Skeletal muscle tissue (tissue), 3 donors: ENCODE measurements at regions not wholly inside any gene's neighbourhood (a gene's known extent, or its start where the extent isn't known, plus 50 kb on each side); places are given as distances from the start of the nearest gene placed in this dataset.

Experiments
- H3K27ac ChIP-seq: one replicate; pipeline ENCODE4 v1.7.0; 2013; ENCODE audit warnings: mild to moderate bottlenecking, low read depth, low read length, inconsistent platforms
- H3K27me3 ChIP-seq, 3 donors: one replicate each; pipeline ENCODE4 v1.7.0; 2013; ENCODE audit warnings: low read length in 3 of 3; ENCODE audit not compliant: control insufficient read depth in 3 of 3, insufficient read depth in 3 of 3
- H3K36me3 ChIP-seq, 3 donors: one replicate each; pipeline ENCODE4 v1.7.0; 2013; ENCODE audit warnings: low read length in 3 of 3; ENCODE audit not compliant: control insufficient read depth in 3 of 3, insufficient read depth in 3 of 3
- H3K4me1 ChIP-seq, 3 donors: one replicate each; pipeline ENCODE4 v1.7.0; 2013; ENCODE audit warnings: low read length in 3 of 3, mild to moderate bottlenecking in 3 of 3; ENCODE audit not compliant: control insufficient read depth in 3 of 3, insufficient read depth in 3 of 3
- H3K4me3 ChIP-seq, 3 donors: one replicate each; pipeline ENCODE4 v1.7.0; 2013; ENCODE audit warnings: low read length in 3 of 3
- H3K9ac ChIP-seq, 3 donors: one replicate each; pipeline ENCODE4 v1.7.0; 2013; ENCODE audit warnings: low read length in 3 of 3, mild to moderate bottlenecking in 3 of 3, moderate library complexity in 2 of 3, low read depth in 1 of 3
- H3K9me3 ChIP-seq, 3 donors: one replicate each; pipeline ENCODE4 v1.7.0; 2013; ENCODE audit warnings: low read length in 3 of 3; ENCODE audit not compliant: control insufficient read depth in 3 of 3
- donor health status: Osteomylitis.

DNA sequence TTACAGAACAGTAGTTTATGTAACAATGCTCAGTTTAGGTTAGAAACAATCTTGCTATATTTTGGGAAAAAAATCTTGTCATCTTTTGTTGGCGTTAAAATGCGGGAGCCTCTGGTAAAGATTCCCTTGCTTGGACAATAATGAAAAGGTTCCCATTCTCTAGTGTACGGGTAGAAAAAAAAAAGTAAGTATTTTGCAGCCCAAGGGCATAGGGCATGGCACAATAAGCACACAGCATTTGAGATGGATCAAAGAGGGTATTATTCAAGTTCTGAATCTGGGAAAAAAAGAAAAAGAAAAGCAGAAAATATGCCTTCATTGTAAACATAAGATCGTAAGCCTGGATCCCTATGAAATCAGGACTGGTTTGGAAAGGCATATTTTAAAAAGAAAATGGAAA lies 408.6 kb upstream of the ROBO2 start:
- Histone ChIP-seq H3K27me3 (no peaks in the 10 kb centered on the region), H3K36me3 (no peaks in the 10 kb centered on the region), H3K9me3 (no peaks in the 10 kb centered on the region), H3K27ac (no peak overlapping the region), H3K4me1 (no peaks in the 10 kb centered on the region), H3K9ac (no peak overlapping the region), H3K4me3 (no peak overlapping the region)

GRCh38 chr3:76638006-76638405 lies 401.9 kb upstream of the ROBO2 start:
- Histone ChIP-seq H3K9ac (no peak overlapping the region), H3K27me3 (no peaks in the 10 kb centered on the region), H3K36me3 (no peaks in the 10 kb centered on the region), H3K4me3 (no peak overlapping the region), H3K27ac (no peak overlapping the region), H3K4me1 (no peaks in the 10 kb centered on the region), H3K9me3 (no peaks in the 10 kb centered on the region)

DNA sequence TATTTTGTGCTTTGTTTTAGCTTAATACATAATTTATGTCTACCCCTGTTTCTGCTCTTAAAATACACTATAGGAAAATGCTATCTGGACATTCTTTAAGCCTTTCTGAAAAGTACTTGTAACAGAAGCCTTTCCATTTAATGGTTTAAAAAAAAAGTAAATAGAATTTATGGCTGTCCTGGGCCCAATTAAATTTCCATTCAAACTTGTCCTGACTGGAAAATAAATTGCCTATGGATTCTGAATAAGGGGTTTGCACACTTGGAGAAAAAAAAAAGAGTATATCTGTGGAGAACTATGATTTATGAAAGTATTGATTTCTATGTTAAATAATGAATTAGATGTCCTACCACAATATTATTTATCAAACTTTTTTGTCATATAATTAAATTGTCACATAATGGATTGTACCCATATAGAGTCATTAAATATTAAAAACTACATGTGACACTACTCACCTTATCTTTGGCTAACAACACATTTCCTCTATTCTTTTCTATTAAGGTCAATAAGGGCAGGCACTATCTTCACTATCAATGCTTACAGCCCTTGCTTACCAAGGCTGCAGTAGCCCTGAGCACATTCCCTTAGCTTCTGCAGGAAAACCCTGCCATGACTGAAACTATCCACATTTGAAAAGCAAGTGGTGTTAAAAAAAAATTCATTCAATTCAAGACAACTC lies 396.1 kb upstream of the ROBO2 start:
- Histone ChIP-seq H3K27me3 (no peaks in the 10 kb centered on the region), H3K27ac (no peak overlapping the region), H3K9me3 (no peaks in the 10 kb centered on the region), H3K4me1 (no peaks in the 10 kb centered on the region), H3K9ac (no peak overlapping the region), H3K4me3 (no peak overlapping the region), H3K36me3 (no peaks in the 10 kb centered on the region)

- no peak overlapping the region for H3K27ac ChIP-seq
- no peaks in the 10 kb centered on the region for H3K36me3 ChIP-seq
- no peak overlapping the region for H3K4me3 ChIP-seq
- H3K9me3 ChIP-seq: no peaks in the 10 kb centered on the region
- no peak overlapping the region for H3K9ac ChIP-seq
- H3K4me1 ChIP-seq: no peaks in the 10 kb centered on the region
- no peaks in the 10 kb centered on the region for H3K27me3 ChIP-seq
Observed at GRCh38 chr3:76644305-76644675, 395.6 kb upstream of the ROBO2 start.

GRCh38 chr3:76645724-76646123 lies 394.2 kb upstream of the ROBO2 start:
- H3K36me3 ChIP-seq: no peaks in the 10 kb centered on the region
- no peak overlapping the region for H3K9ac ChIP-seq
- no peaks in the 10 kb centered on the region for H3K9me3 ChIP-seq
- no peaks in the 10 kb centered on the region for H3K27me3 ChIP-seq
- H3K27ac ChIP-seq: no peak overlapping the region
- no peaks in the 10 kb centered on the region for H3K4me1 ChIP-seq
- no peak overlapping the region for H3K4me3 ChIP-seq

GRCh38 chr3:76646921-76647562 lies 392.9 kb upstream of the ROBO2 start:
- Histone ChIP-seq H3K27ac (no peak overlapping the region), H3K4me1 (no peaks in the 10 kb centered on the region), H3K9ac (no peak overlapping the region), H3K4me3 (no peak overlapping the region), H3K27me3 (no peaks in the 10 kb centered on the region), H3K36me3 (no peaks in the 10 kb centered on the region), H3K9me3 (no peaks in the 10 kb centered on the region)

DNA sequence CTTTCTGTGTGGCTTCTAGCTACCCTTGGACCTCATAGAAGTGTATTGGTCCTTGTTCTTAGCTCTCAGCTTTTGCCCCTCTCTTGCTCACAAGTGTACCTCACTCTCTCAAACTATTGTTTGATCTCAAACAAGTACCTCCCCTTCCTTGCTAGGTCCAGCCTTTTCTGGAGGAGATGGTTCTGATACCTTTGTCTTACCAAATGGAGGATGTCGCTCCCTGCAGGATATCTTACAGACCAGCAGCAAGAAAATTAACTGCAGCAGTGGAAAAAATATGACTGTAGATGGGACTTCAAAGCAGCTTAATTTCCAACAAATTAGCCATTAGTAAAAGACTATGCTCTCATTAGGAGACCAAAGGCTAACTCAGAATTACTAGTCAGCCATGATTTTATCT lies 388.1 kb upstream of the ROBO2 start:
- H3K27ac ChIP-seq: no peak overlapping the region
- H3K4me3 ChIP-seq: no peak overlapping the region
- H3K9ac ChIP-seq: no peak overlapping the region
- H3K9me3 ChIP-seq: no peaks in the 10 kb centered on the region
- no peaks in the 10 kb centered on the region for H3K27me3 ChIP-seq
- H3K4me1 ChIP-seq: no peaks in the 10 kb centered on the region
- no peaks in the 10 kb centered on the region for H3K36me3 ChIP-seq

GRCh38 chr3:76652524-76652923 lies 387.4 kb upstream of the ROBO2 start:
- no peaks in the 10 kb centered on the region for H3K9me3 ChIP-seq
- H3K36me3 ChIP-seq: no peaks in the 10 kb centered on the region
- no peak overlapping the region for H3K27ac ChIP-seq
- no peaks in the 10 kb centered on the region for H3K27me3 ChIP-seq
- H3K4me1 ChIP-seq: no peaks in the 10 kb centered on the region
- no peak overlapping the region for H3K4me3 ChIP-seq
- H3K9ac ChIP-seq: no peak overlapping the region

- H3K36me3 ChIP-seq: no peaks in the 10 kb centered on the region
- H3K4me1 ChIP-seq: no peaks in the 10 kb centered on the region
- H3K27ac ChIP-seq: no peak overlapping the region
- H3K4me3 ChIP-seq: no peak overlapping the region
- H3K9ac ChIP-seq: no peak overlapping the region
- no peaks in the 10 kb centered on the region for H3K27me3 ChIP-seq
- no peaks in the 10 kb centered on the region for H3K9me3 ChIP-seq
Observed at GRCh38 chr3:76653640-76654251, 386.2 kb upstream of the ROBO2 start.

DNA sequence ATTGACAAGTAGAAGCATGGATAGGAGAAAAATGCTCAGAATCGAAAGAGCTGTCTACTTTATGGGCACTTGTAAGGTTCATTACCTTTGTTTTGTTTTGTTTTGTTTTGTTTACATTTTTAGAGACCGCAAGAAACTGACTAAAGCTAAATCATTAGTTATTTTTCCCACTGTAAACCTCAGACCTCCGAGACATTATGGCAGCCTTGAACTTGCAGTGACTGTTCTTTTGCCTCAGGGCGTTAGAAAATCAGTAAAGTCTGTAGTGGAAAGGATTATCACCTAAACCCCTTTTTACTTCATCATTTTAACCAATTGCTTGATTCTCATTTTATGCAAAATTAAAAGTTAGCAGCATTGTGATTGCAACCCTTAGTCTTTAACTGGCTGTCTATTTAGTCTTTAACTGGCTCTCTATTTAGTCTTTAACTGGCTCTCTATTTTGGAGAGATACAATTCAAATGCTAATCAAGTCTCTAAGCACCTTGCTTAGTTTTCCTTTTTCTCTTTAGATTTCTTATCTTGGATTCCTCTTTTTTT lies 383.3 kb upstream of the ROBO2 start:
- Histone ChIP-seq H3K4me1 (no peaks in the 10 kb centered on the region), H3K36me3 (no peaks in the 10 kb centered on the region), H3K27me3 (no peaks in the 10 kb centered on the region), H3K4me3 (no peak overlapping the region), H3K27ac (no peak overlapping the region), H3K9me3 (no peaks in the 10 kb centered on the region), H3K9ac (no peak overlapping the region)
